ENCODE measurements at regions not wholly inside any gene's neighbourhood (a gene's known extent, or its start where the extent isn't known, plus 50 kb on each side); places are given as distances from the start of the nearest gene placed in this dataset.
"Not testable (repeated sequence)": the region's sequence is repeated elsewhere in the genome, so short reads cannot be mapped to it uniquely, and the experiment has no call there.

GRCh38 chr1:99439433-99440075 is 175.3 kb downstream of the PLPPR4 start:
- no peak for DNase-seq (ENCODE audit: low spot score)
- intact Hi-C loops (cut with DNase I), result loop anchor here (10.0 kb wide), 1 partner anchor 205 kb away; the partner anchor contains the start of gene PALMD

- no peak for DNase-seq (ENCODE audit: low spot score)
- intact Hi-C loops (cut with DNase I), result loop anchor here (10.0 kb wide), 1 partner anchor 203 kb away; the partner anchor contains the start of gene PALMD
Measured at GRCh38 chr1:99441299-99442095, 177.2 kb downstream of the PLPPR4 start.

GRCh38 chr1:99444211-99444927 is 180.1 kb downstream of the PLPPR4 start:
- DNase-seq (ENCODE audit: low spot score), result not testable (repeated sequence)
- intact Hi-C loops (cut with DNase I), result loop anchor here (10.0 kb wide), 1 partner anchor 200 kb away; the partner anchor contains the start of gene PALMD

GRCh38 chr1:99445071-99445470 is 180.8 kb downstream of the PLPPR4 start:
- no peak for DNase-seq (ENCODE audit: low spot score)
- intact Hi-C loops (cut with DNase I), result loop anchor here (10.0 kb wide), 1 partner anchor 200 kb away; the partner anchor contains the start of gene PALMD

- intact Hi-C loops (cut with DNase I), result loop anchor here (10.0 kb wide), 1 partner anchor 199 kb away; the partner anchor contains the start of gene PALMD
- DNase-seq (ENCODE audit: low spot score), result no peak
Measured at GRCh38 chr1:99445486-99445885, 181.2 kb downstream of the PLPPR4 start.

GRCh38 chr1:99447721-99448120 is 183.4 kb downstream of the PLPPR4 start:
- intact Hi-C loops (cut with DNase I), result loop anchor here (10.0 kb wide), 1 partner anchor 197 kb away; the partner anchor contains the start of gene PALMD
- DNase-seq (ENCODE audit: low spot score), result no peak

- intact Hi-C loops (cut with DNase I), result no loop called here
- DNase-seq (ENCODE audit: low spot score), result no peak
Measured at GRCh38 chr1:99455760-99456159, 190.2 kb upstream of the PALMD start.

- intact Hi-C loops (cut with DNase I), result no loop called here
- DNase-seq (ENCODE audit: low spot score), result no peak
Measured at GRCh38 chr1:99456536-99456935, 189.4 kb upstream of the PALMD start.

- intact Hi-C loops (cut with DNase I), result no loop called here
- DNase-seq (ENCODE audit: low spot score), result no peak
Measured at GRCh38 chr1:99457381-99458165, 188.3 kb upstream of the PALMD start.

GRCh38 chr1:99461499-99461898 is 184.4 kb upstream of the PALMD start:
- DNase-seq (ENCODE audit: low spot score), result no peak
- intact Hi-C loops (cut with DNase I), result no loop called here

- DNase-seq (ENCODE audit: low spot score), result no peak
- intact Hi-C loops (cut with DNase I), result no loop called here
Measured at GRCh38 chr1:99464738-99465137, 181.2 kb upstream of the PALMD start.

- no peak for DNase-seq (ENCODE audit: low spot score)
- intact Hi-C loops (cut with DNase I), result no loop called here
Measured at GRCh38 chr1:99465176-99465900, 180.6 kb upstream of the PALMD start.

GRCh38 chr1:99467645-99468044 is 178.3 kb upstream of the PALMD start:
- intact Hi-C loops (cut with DNase I), result no loop called here

GRCh38 chr1:99469550-99469971 is 176.4 kb upstream of the PALMD start:
- intact Hi-C loops (cut with DNase I), result no loop called here
- no peak for DNase-seq (ENCODE audit: low spot score)

More at GRCh38 chr1:99467645-99468044, 178.3 kb upstream of the PALMD start:
- DNase-seq (ENCODE audit: low spot score), result no peak

GRCh38 chr1:99472893-99473292 is 173.0 kb upstream of the PALMD start:
- no peak for DNase-seq (ENCODE audit: low spot score)
- intact Hi-C loops (cut with DNase I), result no loop called here

GRCh38 chr1:99474350-99474893 is 171.5 kb upstream of the PALMD start:
- DNase-seq (ENCODE audit: low spot score), result no peak
- intact Hi-C loops (cut with DNase I), result no loop called here

- intact Hi-C loops (cut with DNase I), result no loop called here
- no peak for DNase-seq (ENCODE audit: low spot score)
Measured at GRCh38 chr1:99476058-99476457, 169.9 kb upstream of the PALMD start.

GRCh38 chr1:99481391-99481996 is 164.4 kb upstream of the PALMD start:
- intact Hi-C loops (cut with DNase I), result loop anchor here (2.0 to 10.0 kb wide), 4 partner anchors 121 to 687 kb away; no protein-coding TSS in a partner anchor
- no peak for DNase-seq (ENCODE audit: low spot score)

Data from cardiac septum (tissue), 1 donor.